NCI-H1092 treated with DMSO at 0.1 percent for 48 hours (cell line): ENCODE measurements at regions not wholly inside any gene's neighbourhood (a gene's known extent, or its start where the extent isn't known, plus 50 kb on each side); places are given as distances from the start of the nearest gene placed in this dataset.

Source experiments
- DNase-seq: peaks from one replicate; lab custom pipeline; 2025; lab: John Stamatoyannopoulos, UW

DNA sequence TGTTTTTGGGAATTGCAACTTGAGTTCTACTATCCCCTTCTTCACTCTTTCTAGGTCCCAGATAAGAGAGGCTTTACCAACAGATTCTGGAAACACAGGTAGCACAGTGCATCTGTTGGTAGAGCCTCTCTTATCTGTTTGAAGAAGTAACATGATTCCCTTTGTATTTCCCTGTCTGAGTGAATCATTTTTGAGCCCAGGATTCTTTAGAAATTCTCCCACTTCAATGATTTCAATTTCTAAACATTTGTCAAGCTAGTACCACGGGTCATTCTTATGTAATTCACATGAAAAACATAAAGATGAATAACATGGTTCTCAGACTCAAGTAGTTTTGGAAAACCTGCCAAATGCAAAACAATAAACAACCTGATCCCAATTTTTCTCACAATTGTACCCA is 72.0 kb upstream of the DUSP10 start:
- DNase-seq: no peak

DNA sequence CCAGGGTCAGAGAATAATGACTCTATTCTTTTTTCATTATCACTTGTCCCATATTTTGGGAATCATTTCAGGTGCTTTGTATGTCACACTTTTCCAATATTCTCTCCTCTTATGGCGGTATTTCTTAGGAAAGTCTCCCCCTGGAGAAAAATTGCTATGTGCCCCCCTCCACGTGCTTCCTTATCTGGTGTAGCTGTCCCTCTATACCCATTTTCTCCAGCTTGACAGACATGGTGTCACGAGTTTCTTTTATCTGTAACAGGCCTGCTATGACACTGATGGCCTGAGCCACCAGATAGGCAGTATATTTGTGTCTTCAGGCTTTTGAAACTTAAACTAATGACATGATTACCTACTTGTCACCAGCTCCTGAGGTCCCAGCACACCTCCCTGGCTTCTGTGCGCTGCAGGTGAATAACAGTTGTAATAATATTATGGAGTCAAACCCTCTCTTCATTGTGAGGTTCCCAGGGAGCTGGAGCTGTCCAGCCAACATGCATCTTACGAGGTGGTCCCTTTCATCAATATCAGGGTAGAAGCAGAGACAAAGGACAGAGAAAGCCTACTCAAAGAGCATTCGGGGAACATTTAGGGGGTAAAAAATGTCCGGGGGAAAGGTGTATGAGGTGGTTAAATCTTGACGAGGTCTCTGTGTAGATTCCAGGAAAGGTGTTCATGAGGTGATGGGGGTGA is 71.2 kb upstream of the DUSP10 start:
- DNase-seq: no peak

DNA sequence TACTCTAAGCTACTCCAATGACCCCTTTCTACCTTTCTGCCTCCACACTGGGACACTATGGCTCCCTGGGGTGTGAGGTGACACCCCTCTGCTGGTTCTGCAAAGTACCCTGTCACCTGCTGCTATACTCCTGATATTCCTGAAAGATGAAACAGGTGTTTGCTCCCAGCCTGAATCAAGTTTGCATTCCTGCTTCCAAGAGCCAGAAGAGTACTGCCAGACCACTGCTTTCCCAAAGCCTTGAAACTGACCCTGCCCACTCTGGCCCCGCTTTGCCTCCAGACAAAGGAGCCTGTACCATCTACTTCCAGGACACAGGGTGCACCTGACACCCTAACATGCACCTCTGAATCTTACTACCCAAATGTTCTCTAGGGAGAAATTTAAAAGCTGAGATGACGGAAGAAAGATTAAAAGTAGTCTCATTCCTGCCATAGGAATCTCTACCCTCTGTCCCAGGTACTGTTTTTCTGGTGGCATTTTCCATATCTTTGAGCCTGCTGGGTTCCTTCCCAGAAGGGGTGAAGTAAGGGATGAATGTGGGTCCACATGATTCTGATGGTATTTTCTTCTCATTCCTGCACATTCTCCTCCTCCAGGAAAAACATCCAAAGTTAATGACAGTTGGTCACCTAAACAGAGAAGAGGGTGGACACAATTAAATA is 70.3 kb upstream of the DUSP10 start:
- DNase-seq: no peak

DNA sequence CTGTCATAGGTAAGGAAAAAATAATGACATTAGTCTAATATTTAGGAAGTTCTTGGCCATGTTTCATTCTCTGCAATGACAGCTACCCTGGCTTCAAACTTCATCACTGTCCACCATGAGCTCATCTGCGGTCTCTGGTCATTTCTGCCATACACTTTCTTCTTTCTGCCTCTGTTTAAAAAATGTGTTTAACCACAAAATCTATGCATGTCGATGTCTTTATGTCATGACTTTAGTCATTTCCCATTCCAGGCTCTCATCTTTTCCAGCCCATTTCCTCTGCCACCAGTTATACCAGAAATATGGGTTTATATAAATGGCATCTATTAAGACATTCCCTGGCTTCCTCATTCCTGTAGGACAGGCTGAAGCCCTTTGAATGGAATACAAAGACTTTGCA is 68.5 kb upstream of the DUSP10 start:
- no peak for DNase-seq

DNA sequence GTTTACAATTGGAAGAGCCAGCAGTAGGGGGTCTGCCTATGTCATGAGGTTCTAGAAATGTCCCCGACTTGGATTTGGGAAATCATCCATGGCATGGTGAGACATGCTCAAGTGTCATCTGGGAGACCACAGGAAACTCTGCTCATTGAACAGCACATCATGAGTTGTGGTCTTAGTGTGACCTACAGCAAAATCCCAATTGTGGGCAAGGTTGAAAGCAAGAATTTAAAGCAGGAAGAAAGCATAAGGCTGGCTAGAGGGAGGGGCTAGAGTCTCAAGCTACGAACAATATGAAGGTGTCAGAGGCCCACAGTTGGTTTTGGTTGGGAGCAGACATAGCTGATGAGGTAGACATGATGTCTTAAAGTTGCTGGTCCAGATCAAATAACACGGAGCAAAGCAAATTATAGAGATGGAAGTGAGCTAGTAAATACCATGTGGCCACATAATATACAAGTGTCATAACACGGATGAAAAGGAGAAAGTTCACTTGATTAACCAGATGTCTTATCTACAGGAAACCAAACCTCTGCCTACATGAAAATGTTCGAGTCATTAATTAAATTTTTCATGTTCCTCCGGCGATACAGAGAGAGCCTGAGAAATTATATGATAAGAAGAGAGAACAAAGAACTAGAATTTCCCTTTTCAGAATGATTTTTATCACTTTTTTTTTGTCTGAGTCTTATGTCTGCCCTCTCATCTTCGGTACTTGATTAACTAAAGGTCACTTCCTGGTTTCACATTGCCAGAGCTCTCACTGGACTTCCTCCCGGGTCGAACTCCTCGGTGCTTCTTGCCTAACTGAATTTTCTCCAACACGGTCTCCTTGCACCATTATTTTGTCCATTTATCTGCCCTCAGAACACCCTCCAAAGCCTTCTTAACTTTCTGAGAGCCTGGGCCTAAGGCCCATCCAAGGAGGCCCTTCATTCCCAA is 67.5 kb upstream of the DUSP10 start:
- DNase-seq: no peak

DNA sequence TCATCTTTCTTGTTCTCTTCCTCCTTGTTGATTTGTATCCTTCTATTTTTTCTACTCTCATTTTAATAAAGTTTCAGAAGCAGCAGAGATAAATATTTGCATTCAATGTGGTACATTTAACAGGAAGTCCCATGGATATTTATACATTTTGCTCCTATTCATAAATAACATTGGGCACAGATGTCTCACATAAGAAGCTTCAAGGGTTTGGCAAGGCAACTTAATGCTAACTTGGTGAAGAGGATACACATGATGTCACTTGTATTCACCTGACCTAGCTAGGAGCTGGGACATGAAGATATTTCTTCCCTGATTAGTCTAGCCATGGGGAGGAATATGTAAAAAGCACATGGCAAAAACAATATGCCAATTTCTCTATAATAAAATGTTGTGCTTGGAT is 65.1 kb upstream of the DUSP10 start:
- DNase-seq: no peak

DNA sequence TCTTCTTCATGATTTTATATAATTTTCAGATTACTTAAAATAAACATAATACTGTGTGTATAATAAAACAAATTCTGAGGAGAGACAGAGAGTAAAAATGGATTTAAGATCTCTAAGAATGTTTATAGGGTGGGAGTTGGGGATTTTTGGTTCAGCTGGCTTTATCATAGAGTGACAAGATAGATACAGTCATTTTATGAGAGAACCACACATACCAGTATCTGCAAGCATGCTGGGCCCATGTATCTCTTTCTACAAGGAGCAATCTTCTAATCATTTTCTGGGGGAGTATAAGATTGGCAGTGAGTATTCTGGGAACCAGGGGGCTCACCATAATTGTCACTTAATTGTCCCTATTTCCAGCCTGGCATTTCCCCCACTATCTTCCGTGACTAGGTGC is 64.3 kb upstream of the DUSP10 start:
- DNase-seq: no peak

DNA sequence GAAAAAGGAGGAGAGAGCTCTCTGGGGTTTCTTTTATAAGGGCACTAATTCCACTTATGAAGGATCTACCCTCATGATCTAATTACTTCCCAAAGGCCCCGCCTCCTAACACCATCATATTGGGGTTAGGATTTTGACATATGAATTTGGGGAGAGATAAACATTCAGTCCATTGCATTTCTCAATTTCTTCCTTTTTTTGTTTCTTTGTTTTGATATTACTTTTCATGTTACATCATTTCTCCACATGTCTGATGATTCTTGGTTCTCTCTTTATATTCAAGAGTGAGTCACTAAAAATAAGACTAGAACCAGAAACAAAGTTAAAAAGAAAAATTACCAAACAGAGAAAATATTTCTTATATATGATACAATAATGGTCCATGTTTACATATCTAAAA is 63.2 kb upstream of the DUSP10 start:
- DNase-seq: no peak

DNA sequence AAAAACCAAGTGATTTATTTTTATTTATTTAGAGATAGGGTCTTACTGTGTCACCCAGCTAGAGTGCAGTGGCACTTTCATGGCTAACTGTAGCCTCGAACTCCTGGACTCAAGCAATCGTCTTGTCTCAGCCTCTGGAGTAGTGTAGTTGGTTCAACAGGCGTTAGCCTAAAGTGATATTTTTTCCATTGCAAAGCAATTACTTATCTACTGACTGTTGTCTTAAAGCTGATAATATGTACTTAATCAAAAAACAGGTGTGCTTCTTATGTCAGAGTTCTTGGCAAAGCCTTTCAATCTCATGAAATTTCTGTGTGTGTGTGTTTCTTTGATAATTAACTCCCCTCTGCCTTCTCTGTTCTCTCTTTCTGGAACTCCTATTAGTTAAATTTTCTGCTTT is 62.4 kb upstream of the DUSP10 start:
- DNase-seq: no peak

DNA sequence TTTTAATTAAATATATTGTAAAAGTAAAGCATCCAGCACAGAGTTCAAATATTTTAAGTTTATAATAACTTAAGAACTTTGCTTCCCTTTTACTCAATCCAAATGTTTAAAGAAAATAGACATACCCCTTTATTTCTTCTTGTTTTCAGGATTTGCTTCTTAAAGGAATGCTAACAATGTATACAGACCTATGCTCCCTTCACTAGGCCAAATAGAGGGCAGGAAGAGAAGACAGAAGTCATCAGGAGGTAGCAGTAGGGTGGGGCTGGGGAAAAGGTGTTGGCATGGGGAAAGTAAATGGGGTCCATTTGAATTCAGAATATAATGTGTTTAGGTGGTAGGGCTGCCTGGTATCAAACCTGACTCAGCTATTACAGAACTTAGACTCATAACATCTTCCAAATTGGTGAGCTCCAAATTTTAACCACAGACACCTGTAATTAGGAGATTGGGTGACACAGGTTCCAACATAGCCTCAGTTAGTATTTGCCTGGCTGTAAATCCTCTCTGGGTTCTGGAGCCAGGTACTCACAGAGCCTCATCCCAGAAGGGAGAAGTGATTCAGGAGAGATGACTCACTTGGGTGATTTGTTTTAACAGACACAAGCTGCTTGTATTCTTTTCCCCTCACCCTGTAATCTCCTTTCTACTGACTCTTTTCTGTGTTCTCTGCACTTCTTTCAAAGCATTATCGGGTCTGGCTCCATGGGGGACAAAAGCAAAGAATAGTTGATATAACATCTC is 60.1 kb upstream of the DUSP10 start:
- DNase-seq: no peak

DNA sequence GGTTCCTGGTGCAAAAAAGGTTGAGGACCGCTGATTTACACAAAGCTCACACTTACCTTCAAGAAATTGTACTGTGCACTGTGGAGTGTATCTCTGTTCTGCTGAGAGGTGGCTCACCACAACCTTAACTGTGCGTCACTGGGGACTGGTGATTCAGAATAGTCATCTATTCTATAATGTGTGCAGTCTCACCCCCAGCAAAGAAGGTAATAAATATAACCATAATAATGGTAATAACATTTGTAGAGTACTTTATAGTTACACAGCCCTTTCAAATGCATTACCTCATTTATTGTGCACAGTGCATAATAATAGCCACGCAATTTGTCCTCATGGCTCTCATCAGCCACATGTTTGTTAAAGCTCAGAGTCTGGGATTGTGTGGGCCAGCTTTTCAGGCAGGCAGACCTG is 59.4 kb upstream of the DUSP10 start:
- DNase-seq: no peak

DNA sequence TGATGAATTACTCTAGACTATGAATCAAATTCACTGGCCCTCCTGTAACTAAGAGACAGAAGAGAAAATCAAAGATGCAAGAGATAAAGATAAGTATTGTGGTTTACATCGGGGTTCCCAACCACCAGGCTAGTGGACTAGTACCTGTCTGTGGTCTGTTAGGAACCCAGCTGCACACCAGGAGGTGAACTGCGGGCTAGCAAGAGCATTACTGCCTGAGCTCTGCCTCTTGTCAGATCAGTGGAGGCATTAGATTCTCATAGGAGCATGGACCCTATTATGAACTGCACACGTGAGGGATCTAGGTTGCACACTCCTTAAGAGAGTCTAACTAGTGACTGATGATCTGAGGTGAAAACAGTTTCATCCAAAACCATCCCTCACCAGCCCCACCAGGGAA is 58.9 kb upstream of the DUSP10 start:
- DNase-seq: no peak

DNA sequence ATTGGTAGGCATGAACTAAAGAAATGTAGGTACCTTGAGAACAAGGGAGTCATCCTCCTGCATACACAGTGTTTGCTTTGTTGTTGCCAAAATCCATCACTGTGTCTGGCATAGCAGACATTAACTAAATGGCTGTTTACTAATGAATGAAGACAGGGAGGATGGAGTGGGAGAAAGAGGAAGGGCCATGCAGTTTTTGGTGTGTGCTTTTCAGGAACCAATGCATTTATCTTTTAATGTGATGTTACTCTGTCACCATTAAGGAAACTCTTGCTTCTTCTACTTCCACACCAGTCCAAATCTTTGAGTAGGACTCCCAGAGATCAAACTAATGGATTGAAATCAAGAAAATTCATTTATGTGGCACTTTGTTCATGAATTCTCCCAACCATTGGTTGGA is 55.6 kb upstream of the DUSP10 start:
- no peak for DNase-seq

DNA sequence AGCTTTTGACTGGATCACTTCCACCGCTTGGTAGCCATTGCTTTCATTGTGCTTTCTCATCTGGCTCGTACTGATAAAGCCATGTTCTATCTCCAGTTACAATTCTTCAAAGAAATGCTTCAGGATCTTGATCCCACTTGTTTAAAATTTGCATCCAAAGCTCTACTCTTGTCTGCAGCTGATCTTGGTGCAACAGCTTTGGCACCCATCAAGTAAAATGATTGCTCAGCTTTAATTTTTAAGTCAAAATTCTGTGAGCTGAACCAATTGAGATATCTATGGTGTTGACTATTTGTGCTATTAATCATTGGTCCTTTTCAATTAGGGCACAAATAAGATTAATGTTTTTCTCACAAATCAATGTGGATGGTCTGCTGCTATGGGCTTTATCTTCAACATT is 54.8 kb upstream of the DUSP10 start:
- DNase-seq: no peak

DNA sequence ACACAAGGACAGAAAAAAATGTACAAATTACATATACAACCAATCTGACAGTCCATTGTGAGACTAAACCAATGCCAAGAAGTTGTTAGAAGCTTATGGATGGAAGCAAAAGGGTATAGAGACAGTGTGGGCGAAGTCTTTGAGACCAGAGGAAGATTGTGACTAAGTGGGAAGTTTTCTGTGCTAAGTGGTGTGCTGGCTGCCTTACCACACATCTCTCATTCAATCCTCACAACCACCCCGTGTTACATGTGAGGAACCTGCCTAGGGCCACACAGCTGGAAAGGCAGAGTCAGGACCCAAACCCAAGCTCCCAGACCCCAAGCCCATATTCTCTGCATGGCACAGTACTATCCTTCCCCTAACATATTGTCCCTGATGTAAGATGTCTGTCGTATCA is 53.5 kb upstream of the DUSP10 start:
- no peak for DNase-seq

DNA sequence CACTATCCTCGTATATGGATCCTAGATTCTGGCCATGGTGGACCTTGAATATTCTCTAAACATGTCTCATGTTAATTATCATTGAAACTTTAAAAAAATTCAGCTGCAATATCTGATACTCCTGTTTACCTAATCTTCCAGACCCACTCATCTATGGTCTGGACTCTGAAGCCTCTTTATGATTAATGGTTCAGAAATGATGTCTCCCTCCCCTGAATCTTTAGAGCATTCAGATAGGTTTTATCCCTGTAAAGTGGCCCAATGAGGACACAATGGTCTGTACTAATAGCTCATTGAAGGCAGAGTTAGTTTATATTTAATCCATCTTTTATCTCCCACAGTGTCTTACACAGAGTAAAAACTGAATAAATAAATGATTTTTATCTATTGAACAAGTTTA is 53.0 kb upstream of the DUSP10 start:
- DNase-seq: no peak

DNA sequence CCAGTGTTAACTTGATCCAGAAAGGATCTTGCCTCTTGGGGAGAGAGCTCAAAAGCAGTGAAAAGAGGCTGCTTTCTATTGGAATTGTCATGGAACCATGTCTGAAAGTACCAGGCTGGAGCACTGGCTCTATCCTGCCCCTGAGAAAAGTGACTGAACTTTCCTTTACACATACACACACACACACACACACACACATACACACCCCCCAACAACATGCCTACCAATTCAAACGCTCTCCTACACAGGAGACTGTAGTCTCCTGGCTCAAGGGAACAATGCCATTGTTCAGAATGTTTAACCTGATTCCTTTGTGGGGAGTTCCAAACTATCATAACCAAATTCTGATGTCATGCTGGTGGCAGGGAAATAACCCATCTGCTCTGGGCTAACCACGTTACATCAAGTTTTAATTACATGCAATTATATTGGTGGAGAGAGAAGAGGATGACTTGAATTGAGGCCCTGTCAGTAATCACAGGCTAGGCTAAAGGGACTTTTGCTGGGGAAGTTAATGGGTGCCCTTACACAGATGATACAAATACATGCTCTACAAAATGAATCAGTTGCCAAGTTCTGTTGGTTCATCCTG is 52.3 kb upstream of the DUSP10 start:
- DNase-seq: no peak

DNA sequence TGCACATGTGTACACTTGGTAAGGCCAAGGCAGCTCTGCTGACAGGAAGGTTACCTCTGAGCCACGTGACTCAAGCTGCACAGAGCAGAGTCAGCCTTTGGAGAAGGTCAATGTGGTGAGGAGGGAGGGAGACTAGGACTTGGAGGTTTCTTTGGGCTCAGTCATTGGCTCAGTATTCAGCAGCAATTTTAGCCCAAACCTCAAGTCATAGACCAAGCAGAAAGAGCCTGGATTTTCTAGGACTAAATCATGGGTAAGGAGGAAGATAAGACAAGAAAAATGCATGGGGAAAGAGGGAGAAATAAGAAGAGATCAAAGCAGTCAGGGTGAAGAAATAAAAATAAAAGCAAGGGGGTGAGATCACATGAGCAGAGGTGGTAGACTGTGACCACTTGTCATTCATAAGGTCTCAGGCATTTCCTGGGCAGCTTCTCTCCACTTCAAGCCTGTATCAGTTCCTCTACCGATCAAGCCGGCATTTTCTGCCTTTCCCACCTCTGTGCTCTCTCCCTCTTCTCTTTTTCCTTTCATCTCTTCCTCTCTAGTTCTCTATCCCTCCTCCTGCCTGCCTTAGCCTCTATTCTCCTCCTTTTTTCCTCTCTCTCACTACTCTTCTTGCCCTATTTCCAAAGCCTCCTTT is 51.7 kb upstream of the DUSP10 start:
- DNase-seq: no peak

DNA sequence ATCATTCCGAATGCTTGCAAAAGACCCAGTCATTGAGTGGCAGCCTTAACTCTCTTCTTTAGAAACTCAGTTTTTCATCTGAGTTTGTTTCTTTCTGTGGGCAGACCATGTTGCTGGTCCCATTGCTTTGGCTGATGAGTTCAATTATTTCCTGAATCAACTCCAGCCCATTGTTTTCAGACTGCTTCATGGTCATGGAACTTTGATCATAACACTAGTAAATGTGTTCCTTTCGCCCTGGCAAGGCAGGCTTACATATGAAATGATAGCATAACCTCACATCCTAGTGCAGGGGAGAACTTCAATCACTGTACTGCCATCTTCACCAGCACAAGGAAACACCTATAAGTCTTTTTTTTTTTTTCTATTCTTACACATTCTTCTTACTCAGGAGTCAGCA is 50.0 kb upstream of the DUSP10 start:
- no peak for DNase-seq
